WERI-Rb-1 (cell line): ENCODE measurements at regions not wholly inside any gene's neighbourhood (a gene's known extent, or its start where the extent isn't known, plus 50 kb on each side); places are given as distances from the start of the nearest gene placed in this dataset.

ENCODE experiments used
- DNase-seq: peaks from one replicate; pipeline ENCODE4 v3.0.0-alpha.2; 2020
- H3K27ac ChIP-seq: fragments of 250-450 bp; sonication (Bioruptor Pico); 2 replicates; pipeline ENCODE4 v1.5.1; 2020; ENCODE audit warnings: mild to moderate bottlenecking, moderate library complexity
- H3K27me3 ChIP-seq: fragments of 250-450 bp; sonication (Bioruptor Pico); 2 replicates; pipeline ENCODE4 v1.5.1; 2021; ENCODE audit warnings: mild to moderate bottlenecking, low read depth, moderate library complexity; ENCODE audit not compliant: insufficient read depth, severe bottlenecking
- H3K36me3 ChIP-seq: fragments of 250-450 bp; sonication (Bioruptor Pico); 2 replicates; pipeline ENCODE4 v1.5.1; 2020; ENCODE audit warnings: mild to moderate bottlenecking, moderate library complexity
- H3K4me3 ChIP-seq: 2 replicates; pipeline ENCODE4 v1.5.1; 2011; ENCODE audit warnings: low read depth, mild to moderate bottlenecking, control low read depth, low read length
- H3K9me3 ChIP-seq: fragments of 250-450 bp; sonication (Bioruptor Pico); 2 replicates; pipeline ENCODE4 v1.5.1; 2021; ENCODE audit warnings: mild to moderate bottlenecking, moderate library complexity; ENCODE audit not compliant: severe bottlenecking
- CTCF ChIP-seq: IDR thresholded peaks from 2 replicates; pipeline ENCODE4 v1.5.1; 2011; ENCODE audit warnings: low read depth, mild to moderate bottlenecking, control low read depth, inconsistent platforms, low read length

GRCh38 chr13:22152751-22153150, 481.9 kb downstream of the FGF9 start:
- no peak for TF ChIP-seq CTCF

GRCh38 chr13:22154041-22154440, 483.2 kb downstream of the FGF9 start:
- TF ChIP-seq CTCF: no peak
- Histone ChIP-seq H3K27ac (no peak overlapping the region), H3K36me3 (no peaks in the 10 kb centered on the region), H3K27me3 (peaks cover 82% of the 10 kb centered on the region), H3K4me3 (no peak overlapping the region), H3K9me3 (no peaks in the 10 kb centered on the region)
- no peak for DNase-seq

More at GRCh38 chr13:22152751-22153150, 481.9 kb downstream of the FGF9 start:
- H3K27me3 ChIP-seq: peaks cover 87% of the 10 kb centered on the region
- no peaks in the 10 kb centered on the region for H3K36me3 ChIP-seq
- no peak for DNase-seq
- H3K9me3 ChIP-seq: no peaks in the 10 kb centered on the region
- H3K4me3 ChIP-seq: no peak overlapping the region
- no peak overlapping the region for H3K27ac ChIP-seq

- Histone ChIP-seq H3K4me3 (no peak overlapping the region), H3K36me3 (no peaks in the 10 kb centered on the region), H3K27me3 (peaks cover 85% of the 10 kb centered on the region), H3K9me3 (no peaks in the 10 kb centered on the region), H3K27ac (no peak overlapping the region)
- TF ChIP-seq CTCF: no peak
- DNase-seq: no peak
These were observed 491.0 kb downstream of the FGF9 start for GRCh38 chr13:22161871-22162270.

GRCh38 chr13:22162889-22163288, 492.0 kb downstream of the FGF9 start:
- no peak for DNase-seq
- Histone ChIP-seq H3K36me3 (no peaks in the 10 kb centered on the region), H3K27me3 (peaks cover 84% of the 10 kb centered on the region), H3K9me3 (no peaks in the 10 kb centered on the region), H3K4me3 (no peak overlapping the region), H3K27ac (no peak overlapping the region)
- no peak for TF ChIP-seq CTCF

GRCh38 chr13:22168437-22169190, 497.7 kb downstream of the FGF9 start:
- Histone ChIP-seq H3K9me3 (no peaks in the 10 kb centered on the region), H3K36me3 (no peaks in the 10 kb centered on the region), H3K4me3 (no peak overlapping the region), H3K27me3 (peaks cover 82% of the 10 kb centered on the region), H3K27ac (no peak overlapping the region)
- DNase-seq: no peak
- no peak for TF ChIP-seq CTCF

GRCh38 chr13:22169473-22169872, 498.6 kb downstream of the FGF9 start:
- H3K27me3 ChIP-seq: peaks cover 81% of the 10 kb centered on the region
- no peaks in the 10 kb centered on the region for H3K9me3 ChIP-seq
- no peak for DNase-seq
- no peak overlapping the region for H3K4me3 ChIP-seq
- H3K36me3 ChIP-seq: no peaks in the 10 kb centered on the region
- H3K27ac ChIP-seq: no peak overlapping the region
- TF ChIP-seq CTCF: no peak
